GM19043 (cell line): ENCODE measurements at regions not wholly inside any gene's neighbourhood (a gene's known extent, or its start where the extent isn't known, plus 50 kb on each side); places are given as distances from the start of the nearest gene placed in this dataset.

Experiments
- ATAC-seq: cut with Tn5 transposase; IDR thresholded peaks from one replicate; pipeline ENCODE4 v1.9.1; 2021; ENCODE audit warnings: low read depth; ENCODE audit not compliant: unreplicated experiment

GRCh38 chr12:127178052-127178451, 1088.9 kb upstream of the TMEM132C start:
- ATAC-seq = no peak

- ATAC-seq = no peak
Measured at GRCh38 chr12:127178463-127178862, 1088.5 kb upstream of the TMEM132C start.

- ATAC-seq = no peak
Measured at GRCh38 chr12:127179176-127179575, 1087.8 kb upstream of the TMEM132C start.

- no peak for ATAC-seq
Measured at GRCh38 chr12:127182018-127182417, 1085.0 kb upstream of the TMEM132C start.

GRCh38 chr12:127189992-127190391, 1077.0 kb upstream of the TMEM132C start:
- no peak for ATAC-seq

GRCh38 chr12:127191129-127191528, 1075.8 kb upstream of the TMEM132C start:
- ATAC-seq = no peak

- ATAC-seq = no peak
Measured at GRCh38 chr12:127192391-127192790, 1074.6 kb upstream of the TMEM132C start.

GRCh38 chr12:127193341-127193740, 1073.6 kb upstream of the TMEM132C start:
- ATAC-seq = no peak

GRCh38 chr12:127194176-127194575, 1072.8 kb upstream of the TMEM132C start:
- ATAC-seq = no peak

GRCh38 chr12:127205781-127206555, 1061.0 kb upstream of the TMEM132C start:
- ATAC-seq = no peak

- no peak for ATAC-seq
Measured at GRCh38 chr12:127209318-127209717, 1057.7 kb upstream of the TMEM132C start.

GRCh38 chr12:127214186-127214585, 1052.8 kb upstream of the TMEM132C start:
- ATAC-seq = no peak

- ATAC-seq = no peak
Measured at GRCh38 chr12:127223011-127223410, 1044.0 kb upstream of the TMEM132C start.

- ATAC-seq = no peak
Measured at GRCh38 chr12:127223731-127224130, 1043.2 kb upstream of the TMEM132C start.

GRCh38 chr12:127230843-127231260, 1036.1 kb upstream of the TMEM132C start:
- no peak for ATAC-seq

- no peak for ATAC-seq
Measured at GRCh38 chr12:127231371-127231770, 1035.6 kb upstream of the TMEM132C start.

GRCh38 chr12:127233016-127233415, 1034.0 kb upstream of the TMEM132C start:
- ATAC-seq = no peak

- no peak for ATAC-seq
Measured at GRCh38 chr12:127235761-127236160, 1031.2 kb upstream of the TMEM132C start.

- no peak for ATAC-seq
Measured at GRCh38 chr12:127236491-127236890, 1030.5 kb upstream of the TMEM132C start.

GRCh38 chr12:127237151-127237550, 1029.8 kb upstream of the TMEM132C start:
- no peak for ATAC-seq

GRCh38 chr12:127238107-127238506, 1028.9 kb upstream of the TMEM132C start:
- ATAC-seq = no peak

- ATAC-seq = no peak
Measured at GRCh38 chr12:127239781-127240180, 1027.2 kb upstream of the TMEM132C start.
